NCI-H526 (cell line): ENCODE measurements at regions not wholly inside any gene's neighbourhood (a gene's known extent, or its start where the extent isn't known, plus 50 kb on each side); places are given as distances from the start of the nearest gene placed in this dataset.
"Not testable (repeated sequence)": the region's sequence is repeated elsewhere in the genome, so short reads cannot be mapped to it uniquely, and the experiment has no call there.

Source experiments
- DNase-seq, 2 experiments: peaks; one replicate each; lab custom pipeline; 2025; lab: John Stamatoyannopoulos, UW

DNA sequence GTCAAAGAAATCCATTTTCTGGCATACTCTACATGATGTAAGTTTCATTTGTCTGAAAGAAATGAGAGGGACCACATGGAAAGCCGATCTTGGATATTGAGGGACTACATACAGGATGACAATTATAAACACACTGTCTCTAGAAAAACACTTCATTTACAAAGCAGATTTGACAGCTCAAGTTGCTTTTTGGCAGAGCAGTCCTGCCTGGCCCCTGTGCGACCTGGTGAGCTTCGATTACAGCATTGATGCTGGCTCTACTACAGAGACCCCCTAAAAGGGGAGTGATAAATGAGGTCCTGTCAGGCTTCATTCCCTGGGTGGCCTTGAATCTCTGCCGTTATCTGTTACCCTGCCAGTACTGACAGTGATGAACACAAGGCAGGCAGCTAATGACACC lies 215.2 kb upstream of the NOCT start:
- DNase-seq, result no peak

DNA sequence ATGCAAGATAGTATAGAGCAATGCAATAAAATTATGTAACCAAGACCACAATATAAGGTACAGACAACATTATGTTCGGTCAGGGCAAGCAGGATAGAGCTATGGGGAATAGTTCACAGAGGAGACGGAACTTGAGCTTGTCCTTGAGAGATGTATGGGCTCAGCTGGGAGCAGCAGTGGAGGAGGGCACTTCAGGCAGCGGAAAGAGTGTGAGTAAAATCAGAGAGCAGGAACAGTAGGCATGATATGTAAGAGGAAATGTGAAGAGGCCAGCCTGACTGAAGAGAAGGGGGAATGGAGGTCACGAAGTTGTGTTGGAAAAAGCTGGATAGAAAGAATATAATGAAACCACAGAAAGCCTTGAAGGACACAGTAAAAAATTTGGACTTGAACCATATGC lies 217.2 kb upstream of the NOCT start:
- DNase-seq, result no peak

DNA sequence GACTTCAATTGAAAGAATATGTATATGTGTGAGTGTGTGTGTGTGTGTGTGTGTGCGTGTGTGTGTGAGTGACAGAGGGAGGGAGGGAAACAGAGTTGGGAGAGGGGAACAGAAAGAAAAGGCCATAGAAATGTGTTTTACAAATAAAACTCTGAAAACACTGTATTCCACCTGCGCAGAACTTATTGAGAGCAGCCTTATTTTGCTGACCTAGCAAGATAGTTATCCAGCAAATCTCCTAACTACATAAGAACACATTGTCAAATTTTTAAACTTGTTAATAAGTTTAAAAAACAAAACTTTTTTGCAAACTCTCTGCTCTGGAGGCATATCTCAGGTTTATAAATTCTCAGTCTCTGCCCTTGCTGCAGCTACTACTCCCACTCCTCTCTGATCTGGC lies 217.9 kb upstream of the NOCT start:
- no peak for DNase-seq

GRCh38 chr4:138796761-138797160 lies 218.8 kb upstream of the NOCT start:
- no peak for DNase-seq

GRCh38 chr4:138790706-138791340 lies 224.8 kb upstream of the NOCT start:
- DNase-seq, result no peak

DNA sequence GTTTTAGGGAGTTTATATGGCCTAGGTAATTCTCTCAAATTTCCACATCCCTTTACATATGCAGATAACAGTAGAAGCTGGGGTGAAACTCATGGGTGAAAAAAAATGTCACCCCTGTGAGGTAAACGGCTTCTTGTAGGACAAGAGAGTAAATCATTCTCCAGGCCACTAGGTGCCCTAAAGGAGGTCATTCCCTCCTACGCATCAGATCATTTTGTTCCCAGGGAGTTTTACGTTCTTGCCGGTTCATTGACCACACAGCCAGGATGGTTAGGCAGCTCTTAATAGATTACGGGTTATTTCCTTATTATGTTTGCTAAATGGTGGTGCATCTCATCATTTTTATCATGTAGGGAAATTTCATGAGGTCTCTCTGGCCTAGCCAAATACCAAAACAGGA lies 225.8 kb upstream of the NOCT start:
- peak in 1 of 2 experiments; percentile 35 for DNase-seq

DNA sequence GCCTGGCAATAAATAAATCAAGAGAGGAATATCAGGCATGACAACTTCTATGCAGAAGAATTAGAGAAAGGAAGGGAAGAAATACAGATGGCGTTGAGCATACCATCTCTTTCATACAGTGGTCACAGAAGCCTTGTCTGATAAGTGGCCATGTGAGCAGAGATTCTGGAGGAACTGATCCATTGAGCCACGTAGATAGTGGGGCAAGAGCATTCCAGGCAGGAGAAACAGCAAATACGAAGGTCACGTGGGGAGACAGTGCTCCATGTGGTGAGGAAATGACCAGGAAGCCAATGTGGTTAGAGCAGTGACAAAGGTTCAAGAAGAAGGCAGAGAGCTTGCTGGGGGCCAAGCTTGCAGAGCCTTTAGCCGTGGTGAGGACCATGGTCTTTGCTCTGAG lies 226.7 kb upstream of the NOCT start:
- DNase-seq, result no peak

DNA sequence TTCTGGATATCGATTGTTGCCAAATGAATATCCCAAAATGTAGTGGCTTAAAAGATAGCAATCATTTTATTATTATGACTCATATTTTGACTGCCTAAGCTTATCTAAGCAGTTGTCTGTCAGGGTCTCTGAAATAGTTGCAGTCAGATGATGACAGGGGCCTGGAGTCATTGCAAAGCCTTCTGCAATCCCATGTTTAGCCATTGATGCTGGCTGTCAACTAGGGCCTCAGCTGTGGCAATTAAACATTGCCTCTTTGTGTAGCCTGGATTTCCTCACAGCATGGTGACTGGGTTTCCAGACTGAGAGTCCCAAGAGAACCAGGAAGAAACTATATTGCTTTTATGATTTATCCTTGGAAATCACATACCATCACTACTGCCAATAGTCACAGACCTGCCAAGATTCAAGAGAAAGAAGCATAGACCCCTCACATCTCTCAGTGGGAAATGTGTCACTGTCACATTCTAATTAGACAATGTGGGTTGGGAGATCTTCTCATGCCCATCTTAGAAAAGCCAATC lies 227.3 kb upstream of the NOCT start:
- DNase-seq, result no peak

GRCh38 chr4:138779761-138780160 lies 235.8 kb upstream of the NOCT start:
- DNase-seq, result not testable (repeated sequence)

- DNase-seq, result no peak
Observed at GRCh38 chr4:138775890-138776289, 239.7 kb upstream of the NOCT start.

- no peak for DNase-seq
Observed at GRCh38 chr4:138775489-138775888, 240.1 kb upstream of the NOCT start.

DNA sequence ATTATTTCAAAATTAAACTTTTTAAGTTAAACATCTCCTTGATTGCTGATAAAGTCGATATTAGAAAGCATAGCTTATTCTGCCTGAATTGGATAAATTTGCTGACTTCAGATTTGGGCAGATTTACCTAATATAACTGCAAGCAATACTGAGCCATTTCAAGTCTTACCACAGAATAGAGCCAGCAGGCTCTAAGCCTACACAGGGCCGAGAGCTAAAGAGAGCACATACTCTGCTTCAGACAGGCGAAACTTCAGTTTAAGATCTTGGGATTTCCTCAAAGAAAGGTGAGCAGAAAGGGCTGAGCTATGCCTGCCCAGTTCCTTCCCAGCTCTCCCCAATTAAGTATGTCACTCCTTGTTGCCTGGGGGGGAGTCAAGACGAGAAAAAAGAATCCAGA lies 240.6 kb upstream of the NOCT start:
- no peak for DNase-seq

DNA sequence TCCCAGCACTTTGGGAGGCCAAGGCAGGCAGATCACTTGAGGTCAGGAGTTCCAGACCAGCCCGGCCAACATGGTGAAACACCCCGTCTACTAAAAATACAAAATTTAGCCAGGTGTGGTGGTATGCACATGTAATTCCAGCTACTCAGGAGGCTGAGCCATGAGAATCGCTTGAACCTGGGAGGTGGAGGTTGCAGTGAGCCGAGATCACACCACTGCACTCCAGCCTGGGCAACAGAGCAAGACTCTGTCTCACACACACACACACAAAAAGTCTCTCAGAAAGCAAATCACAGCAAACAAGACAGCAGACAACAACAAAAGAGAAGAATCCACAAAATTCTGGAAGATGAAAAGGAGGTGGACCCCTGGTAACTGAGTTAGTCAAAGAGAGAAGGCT lies 241.5 kb upstream of the NOCT start:
- not testable (repeated sequence) for DNase-seq

DNA sequence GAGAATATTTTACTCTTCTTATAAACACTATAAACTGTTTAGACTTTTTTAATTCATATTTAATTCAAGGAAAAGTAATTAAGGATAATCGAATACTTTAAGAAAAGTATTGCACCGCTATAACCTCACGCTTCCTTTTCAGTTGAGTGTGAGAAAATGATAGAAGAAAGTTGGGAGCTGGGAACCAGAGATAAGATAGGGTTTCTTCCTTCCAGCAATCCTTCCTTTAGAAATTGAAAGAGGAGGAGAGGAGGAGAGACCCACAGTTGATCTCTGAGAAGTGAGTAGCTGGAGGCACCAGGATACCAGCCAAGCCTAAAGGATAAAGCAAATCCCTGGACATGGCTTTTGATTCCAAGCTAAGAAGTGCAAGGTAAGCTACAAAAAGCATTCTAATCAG lies 242.3 kb upstream of the NOCT start:
- no peak for DNase-seq

- DNase-seq, result no peak
Observed at GRCh38 chr4:138772366-138772765, 243.2 kb upstream of the NOCT start.

DNA sequence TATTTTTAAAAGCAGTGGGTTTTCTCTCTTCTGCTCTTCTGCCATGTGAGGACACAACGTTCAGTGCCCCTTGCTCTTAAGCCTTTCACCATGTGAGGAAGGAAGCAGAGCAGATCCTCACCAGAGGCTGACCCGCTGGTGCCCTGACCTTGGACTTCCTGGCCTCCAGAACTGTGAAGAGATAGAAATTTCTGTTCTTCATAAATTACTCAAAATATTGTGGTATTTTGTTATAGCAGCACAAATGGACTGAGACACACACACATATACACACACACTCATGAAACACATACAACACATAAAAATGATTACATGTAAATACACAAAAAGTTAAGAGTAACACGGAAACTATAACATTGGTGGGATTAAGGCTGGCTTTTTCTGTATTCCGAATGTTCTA lies 244.8 kb upstream of the NOCT start:
- no peak for DNase-seq

- DNase-seq, result no peak
Observed at GRCh38 chr4:138766332-138766731, 249.2 kb upstream of the NOCT start.

- no peak for DNase-seq
Observed at GRCh38 chr4:138765442-138765841, 250.1 kb upstream of the NOCT start.

DNA sequence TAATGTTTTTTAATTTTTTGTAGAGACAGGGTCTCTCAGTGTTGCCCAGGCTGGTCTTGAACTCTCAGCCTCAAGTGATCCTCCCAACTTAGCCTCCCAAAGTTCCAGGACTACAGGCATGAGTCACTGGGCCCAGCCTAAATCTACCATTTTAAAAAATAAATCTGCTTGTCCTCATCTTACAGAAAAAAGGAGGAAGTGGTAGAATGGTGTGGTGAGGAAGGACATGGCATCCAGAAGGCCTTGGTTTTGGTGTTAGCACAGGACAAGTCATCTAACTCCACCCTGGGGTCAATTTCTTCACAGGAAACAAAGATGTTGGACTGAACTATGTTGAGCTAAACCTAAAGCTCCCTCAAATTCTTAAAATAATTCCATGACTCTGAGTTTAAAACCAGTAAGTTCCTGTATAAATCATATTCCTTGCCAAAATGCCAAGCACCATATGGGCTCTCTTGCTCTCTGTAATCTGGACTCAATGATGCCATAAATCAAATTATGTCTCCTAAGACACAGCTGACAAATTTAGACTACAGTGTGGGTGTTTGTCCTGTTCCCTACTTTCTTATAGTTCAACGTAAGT lies 253.9 kb upstream of the NOCT start:
- DNase-seq, result no peak

GRCh38 chr4:138759554-138759902 lies 256.1 kb upstream of the NOCT start:
- DNase-seq, result no peak

DNA sequence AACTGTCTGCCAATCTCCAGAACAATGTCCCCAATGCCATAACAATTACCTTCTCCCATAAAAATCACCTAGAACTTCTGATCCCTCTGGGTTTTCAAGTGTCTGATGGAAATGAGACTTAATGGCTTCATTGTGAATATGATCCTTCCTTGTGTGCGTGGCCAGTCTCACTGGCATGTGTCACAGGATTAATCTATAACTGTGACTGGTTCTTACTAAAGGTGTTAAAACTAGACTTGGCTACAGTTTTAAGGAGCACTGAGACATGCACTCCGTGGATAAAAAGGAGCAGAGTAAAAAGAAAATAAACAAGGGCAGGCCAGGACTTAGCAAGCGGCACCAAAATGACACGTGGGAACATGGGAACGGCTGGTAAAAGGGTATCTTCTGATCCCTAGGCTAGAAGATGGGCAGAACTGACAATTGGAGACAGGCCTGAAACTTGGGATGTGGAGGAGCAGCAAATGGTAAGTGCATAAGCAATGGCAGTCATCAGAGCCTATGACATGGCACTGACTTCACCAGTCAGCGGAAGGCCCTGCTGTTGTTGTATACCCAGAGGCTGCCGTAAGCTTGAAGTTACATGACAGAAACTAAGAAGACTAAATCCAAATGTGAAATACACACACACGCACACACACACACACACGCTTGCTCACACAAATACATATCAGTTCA lies 256.6 kb upstream of the NOCT start:
- no peak for DNase-seq

GRCh38 chr4:138758196-138758595 lies 257.4 kb upstream of the NOCT start:
- DNase-seq, result no peak

DNA sequence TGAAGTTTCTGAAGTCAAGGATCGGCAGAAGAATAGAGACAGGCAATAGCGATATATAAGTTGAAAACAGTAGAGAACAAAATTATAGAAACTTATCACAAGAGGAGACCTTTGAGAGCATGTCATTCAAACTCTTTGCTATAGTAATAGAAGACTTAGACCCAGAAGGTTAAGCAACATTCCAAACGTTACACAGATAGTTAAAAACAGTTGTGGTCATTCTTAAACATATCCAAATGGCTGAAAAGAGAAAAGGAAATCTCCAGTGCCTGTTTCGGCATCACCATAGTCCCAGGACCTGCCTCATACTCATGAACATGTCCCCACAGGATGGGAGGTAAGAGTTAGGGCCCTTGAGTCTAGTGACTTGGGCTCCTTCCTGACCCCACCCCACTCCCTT lies 258.1 kb upstream of the NOCT start:
- DNase-seq, result no peak

GRCh38 chr4:138756519-138756918 lies 259.1 kb upstream of the NOCT start:
- no peak for DNase-seq
